ENCODE measurements at regions not wholly inside any gene's neighbourhood (a gene's known extent, or its start where the extent isn't known, plus 50 kb on each side); places are given as distances from the start of the nearest gene placed in this dataset.
A peak's percentile ranks its signal among the peaks of the same experiment; 100 is the strongest.

DNA sequence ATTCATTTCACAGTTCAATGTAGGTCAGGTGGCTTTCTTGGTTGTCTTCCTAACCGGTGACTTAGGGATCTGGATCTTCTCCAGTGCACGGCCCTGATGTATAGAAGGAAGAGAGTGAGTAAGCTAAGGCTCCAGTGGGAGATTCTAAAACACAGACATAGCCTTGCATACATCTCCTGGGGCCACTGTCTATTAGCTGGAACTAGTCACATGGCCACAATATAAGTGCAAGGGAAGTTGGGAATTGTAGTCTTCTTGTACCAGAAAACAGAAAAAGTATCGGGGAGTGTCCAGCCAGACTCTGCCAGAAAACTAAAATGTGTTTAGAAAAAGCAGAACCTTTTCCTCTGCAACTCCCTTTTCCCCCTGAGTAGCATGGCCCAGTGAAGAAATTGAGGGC lies 531.6 kb downstream of the VRK1 start:
- Mint-ChIP-seq H3K36me3 (no peaks in the 10 kb centered on the region), H3K27me3 (peaks cover 0 to 3% of the 10 kb centered on the region in 2 donors), H3K4me1 (ENCODE audit: low read depth in 2 of 2) (no peaks in the 10 kb centered on the region), H3K4me3 (no peak overlapping the region), H3K27ac (no peak overlapping the region), H3K9me3 (no peaks in the 10 kb centered on the region)
- DNase-seq (ENCODE audit: low spot score) = no peak
- ATAC-seq = no peak

DNA sequence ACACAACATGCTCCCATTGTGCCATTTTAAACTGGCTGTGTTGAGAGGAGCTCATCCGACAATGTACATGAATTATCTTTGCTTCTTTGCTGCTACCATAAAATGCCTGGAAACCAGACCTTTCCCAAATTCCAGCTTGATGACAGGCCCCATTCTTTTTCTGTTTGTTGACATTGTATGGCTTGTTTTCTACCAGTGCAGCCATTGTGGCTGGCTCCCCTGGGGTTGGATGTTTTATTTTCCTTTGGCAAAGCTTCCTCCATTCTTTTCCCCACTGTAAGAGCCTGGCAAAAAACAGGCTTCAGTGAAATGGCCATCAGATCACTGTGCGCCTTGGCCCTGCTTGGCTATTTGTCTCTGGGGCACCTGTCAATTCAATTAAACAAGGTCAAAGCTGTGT lies 532.5 kb downstream of the VRK1 start:
- Mint-ChIP-seq H3K4me1 (ENCODE audit: low read depth in 2 of 2) (no peaks in the 10 kb centered on the region), H3K27ac (no peak overlapping the region), H3K27me3 (peaks cover 0 to 3% of the 10 kb centered on the region in 2 donors), H3K36me3 (no peaks in the 10 kb centered on the region), H3K9me3 (no peaks in the 10 kb centered on the region), H3K4me3 (no peak overlapping the region)
- DNase-seq (ENCODE audit: low spot score) = no peak
- ATAC-seq = no peak

DNA sequence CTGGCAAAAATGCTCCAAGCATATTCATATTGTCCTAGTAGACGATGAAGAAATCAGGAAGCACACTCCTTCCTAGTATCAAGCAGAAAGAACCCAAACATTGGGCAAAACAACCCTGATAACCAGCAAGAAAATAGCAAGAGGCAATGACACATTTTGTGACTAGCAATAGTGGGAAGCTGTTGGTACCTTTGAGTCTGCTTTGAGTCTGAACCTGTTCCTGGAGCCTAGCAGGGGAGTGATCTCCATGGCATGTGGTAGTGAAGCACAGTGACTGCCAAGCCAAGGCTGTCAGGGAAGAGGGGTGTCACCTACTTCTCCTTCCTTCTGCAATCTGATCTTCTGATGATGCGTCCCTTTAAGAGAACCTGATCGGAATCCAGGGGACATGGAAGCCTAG lies 533.9 kb downstream of the VRK1 start:
- Mint-ChIP-seq H3K4me3 (no peak overlapping the region), H3K4me1 (ENCODE audit: low read depth in 2 of 2) (peaks cover 4% of the 10 kb centered on the region in 2 donors), H3K27ac (no peak overlapping the region), H3K9me3 (no peaks in the 10 kb centered on the region), H3K36me3 (no peaks in the 10 kb centered on the region), H3K27me3 (peaks cover 0 to 3% of the 10 kb centered on the region in 2 donors)
- ATAC-seq (no peak), DNase-seq (ENCODE audit: low spot score) (no peak)

DNA sequence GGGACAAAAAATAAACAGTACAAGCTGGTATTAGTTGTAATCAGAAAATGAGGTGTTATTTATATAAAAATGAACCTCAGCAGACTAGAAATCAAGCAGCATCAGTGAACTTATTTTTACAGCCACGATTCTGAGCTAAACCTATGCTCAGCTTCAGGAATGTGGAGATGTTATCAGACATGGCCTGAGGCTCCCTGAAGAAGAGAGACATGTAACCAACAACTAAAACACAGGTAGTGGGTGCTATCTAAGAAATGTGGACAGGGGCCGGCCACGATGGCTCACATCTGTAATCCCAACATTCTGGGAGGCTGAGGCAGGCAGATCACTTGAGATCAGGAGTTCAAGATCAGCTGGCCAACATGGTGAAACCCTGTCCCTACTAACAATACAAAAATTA lies 534.3 kb downstream of the VRK1 start:
- Mint-ChIP-seq H3K36me3 (no peaks in the 10 kb centered on the region), H3K27me3 (peaks cover 0 to under 1% of the 10 kb centered on the region in 2 donors), H3K27ac (no peak overlapping the region), H3K4me1 (ENCODE audit: low read depth in 2 of 2) (peaks cover 8% of the 10 kb centered on the region in 2 donors), H3K9me3 (no peaks in the 10 kb centered on the region), H3K4me3 (no peak overlapping the region)
- ATAC-seq (no peak), DNase-seq (ENCODE audit: low spot score) (no peak)

DNA sequence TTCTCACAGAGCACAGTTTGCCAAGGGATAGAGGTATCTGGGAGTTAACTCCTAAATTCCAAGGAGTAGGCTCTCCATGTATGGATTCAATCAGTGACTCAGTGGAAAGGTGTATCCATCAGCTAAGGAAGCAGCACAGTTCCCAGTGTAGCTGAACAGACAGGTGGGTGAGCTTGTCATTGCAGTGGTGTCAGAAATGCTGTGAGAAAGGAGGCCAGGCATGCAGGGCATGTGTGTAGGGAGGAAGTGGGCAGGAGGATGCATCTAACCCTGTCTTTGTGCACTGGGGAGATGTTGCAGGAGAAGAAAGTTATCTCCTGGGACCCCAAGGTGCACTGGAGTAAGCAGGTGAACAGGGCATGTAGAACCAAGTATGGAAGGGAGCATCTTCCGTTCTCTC lies 539.0 kb downstream of the VRK1 start:
- peaks cover 16% of the 10 kb centered on the region for H3K36me3 Mint-ChIP-seq
- DNase-seq (ENCODE audit: low spot score) (no peak), ATAC-seq (peak in 1 of 2 donors; percentile 11)
- H3K4me3 Mint-ChIP-seq = no peak overlapping the region
- peaks cover 13 to 17% of the 10 kb centered on the region in 2 donors for H3K4me1 Mint-ChIP-seq (ENCODE audit: low read depth in 2 of 2)
- H3K27me3 Mint-ChIP-seq = peaks cover 7 to 8% of the 10 kb centered on the region in 2 donors
- peaks cover 7% of the 10 kb centered on the region for H3K9me3 Mint-ChIP-seq
- peak overlapping the region in 1 of 2 donors; percentile 10 for H3K27ac Mint-ChIP-seq

DNA sequence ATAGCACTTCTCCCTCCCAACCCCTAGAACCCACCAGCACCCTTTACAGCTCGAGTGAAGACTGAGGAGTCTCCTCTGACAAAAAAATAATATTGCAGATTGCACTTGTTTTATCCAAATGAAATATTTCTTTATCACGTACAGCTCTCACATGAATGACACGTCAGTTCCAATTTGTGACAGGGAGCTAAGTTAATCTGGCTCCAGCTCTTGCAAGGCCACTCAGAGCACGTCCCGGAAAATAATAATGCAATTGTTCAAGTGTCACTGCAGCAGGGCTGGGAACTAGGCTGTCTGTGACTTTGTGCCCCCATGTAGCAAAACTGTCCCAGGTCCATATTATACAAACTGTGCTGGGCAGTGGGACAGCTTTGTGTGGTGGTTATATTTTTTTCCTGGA lies 539.6 kb downstream of the VRK1 start:
- Mint-ChIP-seq H3K4me1 (ENCODE audit: low read depth in 2 of 2) (peaks cover 13 to 17% of the 10 kb centered on the region in 2 donors), H3K36me3 (peaks cover 16% of the 10 kb centered on the region), H3K4me3 (no peak overlapping the region), H3K9me3 (peaks cover 7% of the 10 kb centered on the region), H3K27ac (no peak overlapping the region), H3K27me3 (peaks cover 7 to 8% of the 10 kb centered on the region in 2 donors)
- DNase-seq (ENCODE audit: low spot score) (no peak), ATAC-seq (no peak)

DNA sequence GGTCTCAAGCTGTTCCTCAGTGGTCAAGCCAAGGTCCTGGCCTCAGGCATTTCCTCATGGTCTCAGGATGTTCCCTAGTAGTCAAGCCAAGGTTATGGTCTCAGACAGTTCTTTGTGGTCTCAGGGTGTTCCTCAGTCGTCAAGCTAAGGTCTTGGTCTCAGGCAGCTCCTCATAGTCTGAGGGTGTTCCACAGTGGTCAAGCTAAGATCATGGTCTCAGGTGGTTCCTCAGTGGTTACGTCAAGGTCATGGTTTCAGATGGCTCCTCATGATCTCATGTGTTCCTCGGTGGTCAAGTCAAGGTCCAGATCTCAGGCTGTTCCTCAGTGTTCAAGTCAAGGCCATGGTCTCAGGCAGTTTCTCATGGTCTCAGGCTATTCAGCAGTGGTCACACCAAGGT lies 540.1 kb downstream of the VRK1 start:
- H3K27ac Mint-ChIP-seq = peak overlapping the region in 1 of 2 donors; percentile 56
- DNase-seq (ENCODE audit: low spot score) (no peak), ATAC-seq (peak in 1 of 2 donors; percentile 9)
- H3K36me3 Mint-ChIP-seq = peaks cover 16% of the 10 kb centered on the region
- H3K9me3 Mint-ChIP-seq = peaks cover 7% of the 10 kb centered on the region
- peaks cover 13 to 17% of the 10 kb centered on the region in 2 donors for H3K4me1 Mint-ChIP-seq (ENCODE audit: low read depth in 2 of 2)
- no peak overlapping the region for H3K4me3 Mint-ChIP-seq
- H3K27me3 Mint-ChIP-seq = peaks cover 7 to 8% of the 10 kb centered on the region in 2 donors

DNA sequence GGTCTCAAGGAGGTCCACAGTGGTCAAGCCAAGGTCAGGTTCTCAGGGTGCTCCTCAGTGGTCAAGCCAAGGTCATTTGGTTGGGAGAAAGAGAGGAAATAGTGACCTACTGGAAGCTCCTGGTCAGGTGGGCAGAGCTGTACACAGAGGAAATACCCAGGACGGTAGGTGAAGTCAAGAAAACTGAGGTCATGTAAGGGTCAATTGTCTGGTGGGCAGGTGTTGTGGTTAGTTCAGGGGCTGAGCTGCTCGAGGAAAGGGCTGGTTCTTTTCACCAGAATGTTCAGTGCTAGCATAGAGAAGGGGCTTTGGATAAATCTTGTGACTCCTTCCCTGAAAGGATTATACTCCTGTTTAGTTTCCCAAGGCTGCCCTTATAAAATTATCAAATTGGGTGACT lies 540.5 kb downstream of the VRK1 start:
- no peak for DNase-seq (ENCODE audit: low spot score)
- Mint-ChIP-seq H3K4me3 (no peak overlapping the region), H3K27ac (peak overlapping the region in 1 of 2 donors; percentile 56), H3K4me1 (ENCODE audit: low read depth in 2 of 2) (peaks cover 13 to 17% of the 10 kb centered on the region in 2 donors), H3K36me3 (peaks cover 16% of the 10 kb centered on the region), H3K27me3 (peaks cover 7 to 8% of the 10 kb centered on the region in 2 donors), H3K9me3 (peaks cover 7% of the 10 kb centered on the region)
- no peak for ATAC-seq

DNA sequence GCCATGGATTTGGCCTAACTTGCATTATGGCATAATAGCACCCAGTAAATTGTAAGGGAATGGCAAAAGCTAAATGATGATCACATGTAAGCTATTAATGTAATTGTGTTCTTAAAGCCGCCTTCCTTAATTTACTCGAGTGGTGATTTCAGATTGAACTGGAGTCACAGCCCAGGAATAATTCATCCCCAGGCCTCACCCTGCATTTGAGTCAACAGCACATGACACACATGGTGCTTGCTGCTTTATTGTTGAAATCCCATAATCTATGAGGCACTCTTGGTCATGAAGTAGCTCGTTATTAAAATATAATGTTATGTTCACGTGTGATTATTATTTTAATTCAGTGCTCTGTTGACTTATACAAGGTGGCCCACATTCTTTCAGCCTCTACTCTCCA lies 547.5 kb downstream of the VRK1 start:
- no peak for ATAC-seq
- peaks cover 6% of the 10 kb centered on the region for H3K9me3 Mint-ChIP-seq
- no peak for DNase-seq (ENCODE audit: low spot score)
- peaks cover 10% of the 10 kb centered on the region for H3K36me3 Mint-ChIP-seq
- no peaks in the 10 kb centered on the region for H3K4me1 Mint-ChIP-seq (ENCODE audit: low read depth in 2 of 2)
- peaks cover 7 to 13% of the 10 kb centered on the region in 2 donors for H3K27me3 Mint-ChIP-seq
- no peak overlapping the region for H3K4me3 Mint-ChIP-seq
- H3K27ac Mint-ChIP-seq = no peak overlapping the region

DNA sequence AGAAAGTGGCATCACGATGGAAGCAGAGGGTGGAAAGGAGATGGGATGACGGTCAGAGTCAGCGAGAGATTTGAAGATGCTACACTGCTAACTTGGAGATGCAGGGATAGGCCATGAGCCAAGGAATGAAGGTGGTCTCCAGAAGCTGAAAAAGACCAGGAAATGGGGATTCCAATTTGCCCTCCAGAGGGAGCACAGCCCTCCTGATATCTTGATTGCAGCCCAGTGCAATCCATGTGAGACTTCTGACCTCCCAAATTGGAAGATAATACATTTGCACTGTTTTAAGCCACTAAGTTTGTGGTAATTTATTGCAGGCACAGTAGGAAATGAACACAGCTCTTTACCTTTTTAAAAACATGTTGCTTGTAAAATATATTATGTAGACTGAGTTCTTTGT lies 549.5 kb downstream of the VRK1 start:
- ATAC-seq (no peak), DNase-seq (ENCODE audit: low spot score) (no peak)
- H3K4me1 Mint-ChIP-seq (ENCODE audit: low read depth in 2 of 2) = peaks cover 4 to 7% of the 10 kb centered on the region in 2 donors
- H3K4me3 Mint-ChIP-seq = no peak overlapping the region
- H3K9me3 Mint-ChIP-seq = peaks cover 3% of the 10 kb centered on the region
- peaks cover 3 to 5% of the 10 kb centered on the region in 2 donors for H3K27me3 Mint-ChIP-seq
- H3K36me3 Mint-ChIP-seq = no peaks in the 10 kb centered on the region
- H3K27ac Mint-ChIP-seq = no peak overlapping the region

DNA sequence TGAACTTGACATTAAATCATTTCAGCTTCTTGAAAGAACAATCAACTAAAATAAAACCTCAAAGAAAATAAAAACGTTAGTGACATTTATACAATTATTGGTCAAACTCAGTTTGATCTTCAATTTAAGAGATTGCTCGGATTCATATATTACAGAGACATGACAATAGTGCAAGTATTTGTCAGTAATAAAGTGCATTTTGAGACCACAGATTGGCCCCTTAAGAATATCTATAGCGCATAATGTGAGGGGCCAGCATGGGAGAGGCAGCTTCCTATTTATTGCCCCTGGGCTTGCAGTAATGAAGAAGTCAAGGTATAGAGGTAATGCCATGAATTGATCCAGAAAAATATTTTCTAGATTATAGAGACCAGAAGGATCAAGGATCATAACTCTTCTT lies 552.3 kb downstream of the VRK1 start:
- H3K36me3 Mint-ChIP-seq = no peaks in the 10 kb centered on the region
- H3K4me1 Mint-ChIP-seq (ENCODE audit: low read depth in 2 of 2) = peaks cover 4 to 11% of the 10 kb centered on the region in 2 donors
- ATAC-seq = no peak
- peaks cover 3 to 5% of the 10 kb centered on the region in 2 donors for H3K27me3 Mint-ChIP-seq
- no peak overlapping the region for H3K4me3 Mint-ChIP-seq
- H3K9me3 Mint-ChIP-seq = peaks cover 3% of the 10 kb centered on the region
- no peak for DNase-seq (ENCODE audit: low spot score)
- no peak overlapping the region for H3K27ac Mint-ChIP-seq

DNA sequence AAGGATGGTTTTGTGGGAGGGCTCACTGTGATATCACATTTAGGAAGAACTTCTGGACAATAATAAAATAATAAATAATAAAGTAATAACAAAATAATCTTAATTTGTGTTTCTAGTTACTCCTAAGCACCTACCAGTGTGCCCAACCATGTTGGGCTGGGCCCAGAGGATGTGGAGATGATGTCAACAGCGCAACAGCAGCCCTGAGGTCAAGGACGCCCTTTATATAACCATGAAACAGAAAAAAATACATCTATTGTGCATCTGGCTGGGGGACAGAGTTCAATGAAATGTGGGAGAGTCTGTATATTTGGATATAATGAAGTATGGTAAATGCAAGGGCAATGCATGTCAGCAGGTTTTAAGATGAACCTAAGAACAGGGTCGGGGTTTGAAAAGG lies 552.8 kb downstream of the VRK1 start:
- no peaks in the 10 kb centered on the region for H3K36me3 Mint-ChIP-seq
- peaks cover 3% of the 10 kb centered on the region for H3K9me3 Mint-ChIP-seq
- no peak overlapping the region for H3K4me3 Mint-ChIP-seq
- H3K4me1 Mint-ChIP-seq (ENCODE audit: low read depth in 2 of 2) = peaks cover 8 to 15% of the 10 kb centered on the region in 2 donors
- H3K27ac Mint-ChIP-seq = no peak overlapping the region
- DNase-seq (ENCODE audit: low spot score) (no peak), ATAC-seq (no peak)
- H3K27me3 Mint-ChIP-seq = peaks cover 3 to 5% of the 10 kb centered on the region in 2 donors

DNA sequence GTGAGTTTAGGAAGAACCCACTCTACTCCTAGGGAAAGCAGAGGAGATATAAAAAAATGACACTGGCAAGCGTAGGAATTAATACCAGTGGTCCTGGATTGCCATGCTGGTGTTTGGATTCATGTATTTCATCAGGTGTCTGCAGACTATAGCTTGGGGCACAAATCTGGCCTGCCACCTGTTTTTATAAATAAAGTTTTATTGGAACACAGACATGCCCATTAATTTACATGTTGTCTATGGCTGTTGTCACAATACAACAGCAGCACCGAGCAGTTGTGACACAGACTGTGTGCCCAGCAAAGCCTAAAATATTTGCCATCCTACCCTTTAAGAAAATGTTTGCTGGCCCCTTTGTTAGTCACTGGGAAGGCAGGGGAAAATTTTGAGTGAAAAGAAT lies 553.2 kb downstream of the VRK1 start:
- no peak overlapping the region for H3K4me3 Mint-ChIP-seq
- ATAC-seq = no peak
- H3K36me3 Mint-ChIP-seq = no peaks in the 10 kb centered on the region
- no peak overlapping the region for H3K27ac Mint-ChIP-seq
- peaks cover 3 to 5% of the 10 kb centered on the region in 2 donors for H3K27me3 Mint-ChIP-seq
- peaks cover 3% of the 10 kb centered on the region for H3K9me3 Mint-ChIP-seq
- DNase-seq (ENCODE audit: low spot score) = no peak
- H3K4me1 Mint-ChIP-seq (ENCODE audit: low read depth in 2 of 2) = peaks cover 13 to 20% of the 10 kb centered on the region in 2 donors

DNA sequence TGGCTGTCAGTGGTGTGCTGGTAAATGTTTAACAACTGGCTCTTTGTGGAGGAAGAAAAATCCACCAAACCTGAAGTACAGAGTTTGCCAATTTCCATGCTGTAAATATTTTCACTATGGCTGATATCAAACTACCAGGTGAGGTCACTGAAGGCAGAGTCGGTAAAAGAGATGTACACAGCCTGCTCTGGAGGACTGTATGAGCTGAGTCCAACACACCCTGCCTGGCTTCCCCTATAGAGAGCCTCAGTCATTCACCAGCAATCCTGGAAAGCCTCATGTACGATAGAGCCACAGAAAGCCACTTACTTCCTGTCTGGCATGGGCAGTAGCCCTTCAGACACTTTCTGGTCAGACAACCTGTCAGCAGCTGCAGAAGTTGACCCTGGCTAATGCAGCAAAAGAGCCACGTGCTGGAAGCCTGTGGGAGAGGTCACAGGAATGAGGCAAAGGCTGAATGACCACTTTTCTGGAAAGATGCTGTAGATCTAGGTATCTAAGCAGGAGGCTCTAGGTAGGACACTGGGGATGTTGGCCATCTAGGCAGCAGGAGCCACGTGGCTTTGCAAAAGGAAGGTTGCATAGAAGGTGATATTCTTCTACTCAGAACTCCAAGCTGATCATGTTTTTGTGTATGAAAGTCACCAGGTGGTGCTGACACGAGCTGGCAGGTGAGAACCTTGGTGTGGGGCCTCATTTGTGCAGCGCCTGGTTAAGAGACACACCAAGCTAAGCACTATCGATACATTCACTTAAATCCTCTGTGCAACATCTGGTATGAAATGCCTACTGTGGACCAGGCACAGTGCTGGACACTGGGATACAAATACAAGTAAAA lies 553.9 kb downstream of the VRK1 start:
- peaks cover 3 to 5% of the 10 kb centered on the region in 2 donors for H3K27me3 Mint-ChIP-seq
- no peak overlapping the region for H3K4me3 Mint-ChIP-seq
- H3K9me3 Mint-ChIP-seq = peaks cover 3% of the 10 kb centered on the region
- DNase-seq (ENCODE audit: low spot score) (no peak), ATAC-seq (no peak)
- no peaks in the 10 kb centered on the region for H3K36me3 Mint-ChIP-seq
- H3K4me1 Mint-ChIP-seq (ENCODE audit: low read depth in 2 of 2) = peaks cover 13 to 21% of the 10 kb centered on the region in 2 donors
- H3K27ac Mint-ChIP-seq = no peak overlapping the region

Measured in natural killer cell treated with Interleukin-12 subunit alpha and Interleukin-12 subunit beta and Interleukin-15 and Interleukin-18, amount 100 ng/mL, for 72 hours (primary cell).